H1 (cell line): ENCODE measurements at regions not wholly inside any gene's neighbourhood (a gene's known extent, or its start where the extent isn't known, plus 50 kb on each side); places are given as distances from the start of the nearest gene placed in this dataset.

ENCODE experiments used
- CHD7 ChIP-seq: fragments of 300-600 bp; sonication (generic); IDR thresholded peaks from 2 replicates; pipeline ENCODE4 v1.7.1; 2012; ENCODE audit warnings: low read length, moderate library complexity, mild to moderate bottlenecking, inconsistent platforms; ENCODE audit not compliant: insufficient replicate concordance
- EZH2 ChIP-seq: fragments of 200-600 bp; sonication (generic); IDR thresholded peaks from 2 replicates; pipeline ENCODE4 v1.7.1; 2012; ENCODE audit warnings: low read depth, mild to moderate bottlenecking, moderate library complexity, low read length, inconsistent platforms; ENCODE audit not compliant: severe bottlenecking
- NRF1 ChIP-seq: IDR thresholded peaks from 2 replicates; pipeline ENCODE4 v1.6.1; 2011; ENCODE audit warnings: mild to moderate bottlenecking, low read depth, low read length, improper control_type of control experiment
- SIN3A ChIP-seq, 2 experiments: IDR thresholded peaks in 1 of 2; conservative IDR thresholded peaks in 1 of 2; 2 replicates each; pipeline ENCODE4 v1.6.1; 2011 to 2012; ENCODE audit warnings: low read length in 2 of 2, improper control_type of control experiment in 1 of 2, low read depth in 1 of 2, mild to moderate bottlenecking in 1 of 2

GRCh38 chr12:89793946-89794345, 85.3 kb upstream of the ATP2B1 start (continued):
- TF ChIP-seq CHD7 (no peak), SIN3A (conservative IDR thresholded peaks at IDR 0.05 in 1 of 2, IDR thresholded peaks at IDR 0.05 in 1 of 2; ENCODE audit: low read depth in 1 of 2, low read length in 2 of 2) (no peak), EZH2 (no peak), NRF1 (no peak)
